Kasumi-1 (cell line): ENCODE measurements at regions not wholly inside any gene's neighbourhood (a gene's known extent, or its start where the extent isn't known, plus 50 kb on each side); places are given as distances from the start of the nearest gene placed in this dataset.
A peak's percentile ranks its signal among the peaks of the same experiment; 100 is the strongest.
"Not testable (repeated sequence)": the region's sequence is repeated elsewhere in the genome, so short reads cannot be mapped to it uniquely, and the experiment has no call there.

Experiments used
- DNase-seq, 2 experiments: peaks; one replicate each; lab custom pipeline; 2025; lab: John Stamatoyannopoulos, UW

- DNase-seq, result not testable (repeated sequence)
These were observed 75.0 kb downstream of the C9orf50 start for GRCh38 chr9:129545876-129546275.

GRCh38 chr9:129544761-129545160, 76.1 kb downstream of the C9orf50 start:
- no peak for DNase-seq

- peak in 1 of 2 experiments; percentile 14 for DNase-seq
These were observed 78.2 kb downstream of the C9orf50 start for GRCh38 chr9:129542741-129543140.

DNA sequence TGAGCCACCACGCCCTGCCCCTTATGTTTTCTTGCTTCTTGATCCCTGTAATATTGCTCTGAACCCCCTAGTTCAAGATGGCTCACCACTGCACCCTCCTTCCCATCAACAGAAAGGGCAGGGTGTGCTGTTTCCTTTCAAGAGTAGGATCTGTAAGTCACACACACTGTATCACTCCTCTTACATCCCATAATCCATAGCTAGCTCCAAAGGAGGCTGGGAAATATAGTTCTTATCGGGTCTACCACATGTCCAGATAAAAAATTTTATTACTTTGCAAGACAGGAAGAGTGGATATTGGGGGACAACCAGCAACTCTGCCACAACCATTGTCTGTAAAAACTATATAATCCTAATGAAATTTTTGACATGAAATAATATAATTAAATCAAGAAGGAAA, 79.6 kb downstream of the C9orf50 start:
- no peak for DNase-seq

DNA sequence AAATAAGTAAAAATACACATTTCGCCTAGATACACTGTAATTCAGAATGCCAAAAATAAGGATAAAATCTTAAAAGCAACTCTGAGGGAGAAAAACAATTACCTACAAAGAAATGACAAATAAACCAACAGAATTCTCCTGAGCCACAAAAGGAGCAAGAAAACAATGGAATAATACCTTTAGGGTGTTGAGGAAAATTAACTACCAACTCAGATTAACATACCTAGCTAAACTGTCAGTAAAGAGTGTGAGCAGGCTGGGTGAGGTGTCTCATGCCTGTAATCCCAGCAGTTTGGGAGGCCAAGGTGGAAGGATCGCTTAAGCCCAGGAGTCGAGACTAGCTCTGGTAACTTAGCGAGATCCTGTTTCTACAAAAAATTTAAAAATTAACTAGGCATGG, 81.5 kb downstream of the C9orf50 start:
- no peak for DNase-seq

GRCh38 chr9:129531860-129532402, 89.0 kb downstream of the C9orf50 start:
- not testable (repeated sequence) for DNase-seq

DNA sequence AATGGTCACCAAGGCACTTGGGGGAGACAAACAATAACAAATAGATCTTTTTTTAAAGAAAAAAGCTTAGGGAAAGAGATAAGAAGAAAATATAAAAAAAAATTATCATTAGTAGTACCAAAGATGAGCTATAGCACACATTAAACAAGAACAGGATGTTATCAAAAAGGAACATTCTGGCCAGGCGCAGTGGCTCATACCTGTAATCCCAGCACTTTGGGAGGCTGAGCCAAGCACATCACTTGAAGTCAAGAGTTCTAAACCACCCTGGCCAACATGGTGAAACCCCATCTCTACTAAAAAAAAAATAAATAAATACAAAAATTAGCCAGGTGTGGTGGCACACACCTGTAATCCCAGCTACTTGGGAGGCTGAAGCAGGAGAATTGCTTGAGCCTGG, 92.9 kb downstream of the C9orf50 start:
- not testable (repeated sequence) for DNase-seq

- no peak for DNase-seq
These were observed 95.2 kb downstream of the C9orf50 start for GRCh38 chr9:129525656-129526196.

DNA sequence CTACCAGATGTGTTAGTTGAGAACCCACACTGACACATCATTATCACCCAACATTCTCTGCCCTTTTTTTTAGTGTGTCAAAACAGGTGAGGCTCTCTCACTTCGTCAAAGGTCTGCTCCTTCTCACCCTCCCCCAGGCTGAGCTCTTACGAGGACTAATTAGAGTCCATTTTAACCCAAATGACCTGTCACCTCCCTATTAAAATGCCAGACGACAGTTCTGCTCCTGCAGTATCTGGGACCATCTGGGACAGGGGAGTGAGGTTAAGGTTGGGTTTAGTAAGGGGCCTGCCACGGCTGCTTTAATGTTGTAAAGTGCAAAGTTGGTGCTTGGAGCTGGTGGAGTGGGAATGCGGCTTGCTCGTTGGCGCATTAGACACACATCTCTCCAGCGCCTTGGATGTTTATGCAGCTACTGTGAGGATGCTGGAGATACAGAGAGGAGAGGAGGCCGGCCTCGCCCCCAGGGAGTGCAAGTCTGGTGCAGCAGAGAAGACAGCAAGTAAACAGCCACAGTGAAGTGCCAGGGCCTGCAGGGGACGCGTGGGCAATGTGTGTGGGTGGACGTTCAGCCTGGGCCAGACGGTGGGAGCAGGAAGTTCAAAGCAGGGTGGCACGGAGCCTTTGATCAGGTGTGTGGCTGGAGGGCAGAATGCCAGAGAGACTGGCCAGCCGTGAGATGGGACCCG, 96.2 kb downstream of the C9orf50 start:
- no peak for DNase-seq

DNA sequence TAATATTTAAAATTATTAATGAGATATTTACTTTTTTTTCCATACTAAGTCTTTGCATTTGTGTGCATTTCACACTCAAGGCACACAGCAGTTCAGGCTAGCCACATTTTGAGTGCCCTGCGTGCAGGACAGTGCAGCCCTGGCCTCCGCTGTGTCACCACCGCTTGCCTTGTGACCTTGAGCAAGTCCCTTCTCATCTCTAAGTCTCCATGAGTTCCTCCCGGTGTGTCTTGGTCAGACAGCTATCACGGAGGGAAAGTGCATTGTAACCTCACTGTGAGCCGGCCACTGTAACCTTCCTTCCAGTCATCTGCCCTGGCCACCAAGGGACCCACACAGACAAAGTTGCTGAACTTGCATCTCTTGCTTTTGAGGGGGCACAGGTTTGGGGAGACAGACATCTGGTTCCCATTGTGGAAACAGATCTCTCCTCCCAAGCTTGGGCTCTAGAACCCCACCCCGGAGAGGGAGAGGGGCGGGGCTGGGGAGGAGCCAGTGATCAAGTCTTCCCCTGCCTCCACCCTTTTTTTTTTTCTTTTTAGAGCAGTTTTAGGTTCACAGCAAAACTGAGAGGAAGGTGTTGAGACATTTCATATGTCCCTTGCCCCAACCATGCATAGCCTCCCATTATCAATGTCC, 96.8 kb downstream of the C9orf50 start:
- DNase-seq, result no peak

DNA sequence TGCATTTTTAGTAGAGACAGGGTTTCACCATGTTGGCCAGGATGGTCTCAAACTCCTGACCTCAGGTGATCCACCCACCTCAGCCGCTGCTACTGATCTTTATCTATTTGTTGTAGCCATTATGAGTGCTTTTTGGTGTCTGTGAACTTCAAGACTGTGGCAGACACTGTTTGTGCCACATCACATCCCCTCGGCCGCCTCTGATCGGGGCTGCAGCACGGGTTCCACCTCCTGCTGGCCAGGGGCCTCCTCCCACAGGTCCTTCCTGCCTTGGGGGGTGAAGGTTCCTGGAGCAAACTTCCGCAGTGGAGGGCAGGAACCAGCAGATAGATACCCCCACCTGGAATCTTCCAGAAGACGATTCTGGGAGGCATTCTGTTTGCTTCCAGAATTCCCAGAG, 98.5 kb downstream of the C9orf50 start:
- no peak for DNase-seq

- no peak for DNase-seq
These were observed 100.8 kb downstream of the C9orf50 start for GRCh38 chr9:129520082-129520481.

DNA sequence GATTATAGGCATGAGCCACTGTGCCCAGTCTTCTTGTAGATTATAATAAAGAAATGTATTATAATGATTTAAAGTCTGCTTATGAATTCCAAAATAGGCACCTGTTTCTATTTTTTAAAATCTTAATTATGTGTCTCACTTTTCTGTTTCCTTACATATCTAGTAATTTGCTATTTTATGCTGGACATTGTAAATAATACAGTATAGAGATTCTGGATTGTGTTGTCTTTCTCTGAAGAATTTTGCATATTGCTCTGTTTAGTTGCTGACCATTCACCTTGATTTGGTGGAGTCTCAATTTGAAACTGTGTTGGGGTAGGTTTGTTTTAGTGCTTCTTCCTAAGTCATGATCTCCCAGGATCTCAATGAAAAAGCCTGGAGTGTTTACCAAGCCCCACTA, 102.8 kb downstream of the C9orf50 start:
- DNase-seq, result no peak

- DNase-seq, result no peak
These were observed 103.9 kb downstream of the C9orf50 start for GRCh38 chr9:129517006-129517405.

- no peak for DNase-seq
These were observed 106.0 kb downstream of the C9orf50 start for GRCh38 chr9:129514891-129515290.

DNA sequence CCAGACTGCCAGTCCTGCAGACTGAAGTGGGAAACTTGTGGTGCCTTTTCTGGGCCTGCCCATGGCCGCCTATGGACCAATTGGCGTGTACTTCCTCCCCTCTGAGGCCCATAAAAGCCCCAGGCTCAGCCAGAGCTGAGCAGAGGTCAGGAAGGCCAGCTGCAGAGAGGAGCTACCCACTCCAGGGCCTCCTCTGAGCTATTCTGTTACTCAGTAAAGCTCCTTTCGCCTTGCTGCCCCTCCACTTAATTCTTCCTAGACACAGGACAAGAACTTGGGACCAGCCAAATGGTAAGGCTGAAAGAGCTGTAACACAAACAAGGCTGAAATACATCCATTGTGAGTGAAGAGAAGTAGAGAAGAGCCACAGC, 106.4 kb downstream of the C9orf50 start:
- no peak for DNase-seq

GRCh38 chr9:129513856-129514496, 106.9 kb downstream of the C9orf50 start:
- no peak for DNase-seq

DNA sequence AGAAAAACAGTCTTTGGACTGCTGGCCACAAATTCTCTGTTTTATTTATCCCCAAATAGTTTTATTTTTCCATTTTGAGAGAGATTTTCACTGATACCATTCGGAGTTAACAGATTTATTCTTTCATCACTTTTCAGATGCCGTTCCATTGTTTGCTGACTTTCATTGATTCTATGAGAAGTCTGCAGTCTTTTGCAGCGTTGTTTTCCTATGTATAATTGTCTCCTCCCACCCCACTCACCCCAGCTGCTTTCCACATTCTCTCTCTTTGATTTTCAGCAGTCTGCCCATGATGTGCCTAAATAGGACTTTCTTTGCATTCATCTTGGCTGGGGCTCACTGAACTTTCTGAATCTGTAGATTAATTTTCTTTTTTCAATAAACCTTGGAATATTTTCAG, 107.6 kb downstream of the C9orf50 start:
- peak in 1 of 2 experiments; percentile 32 for DNase-seq

- no peak for DNase-seq
These were observed 109.5 kb downstream of the C9orf50 start for GRCh38 chr9:129511285-129511900.

- DNase-seq, result no peak
These were observed 111.4 kb downstream of the C9orf50 start for GRCh38 chr9:129509533-129509928.

DNA sequence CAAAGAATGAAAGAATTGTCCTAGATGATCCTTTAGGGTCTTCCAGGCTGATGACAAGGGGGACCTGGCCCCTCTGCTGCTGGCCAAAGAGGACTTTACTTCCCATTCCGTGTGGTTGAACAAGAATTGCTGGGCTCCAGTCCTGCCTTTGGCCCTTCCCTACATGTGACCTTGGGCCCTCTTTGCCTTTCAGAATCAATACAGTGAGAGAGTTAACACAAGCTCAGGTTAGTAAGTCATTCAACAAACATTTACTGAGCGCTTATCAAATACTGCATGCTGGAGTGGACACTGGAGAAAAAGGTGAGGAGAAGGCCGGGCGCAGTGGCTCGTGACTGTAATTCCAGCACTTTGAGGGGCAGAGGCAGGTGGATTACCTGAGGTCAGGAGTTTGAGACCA, 113.1 kb downstream of the C9orf50 start:
- no peak for DNase-seq

- no peak for DNase-seq
These were observed 114.0 kb downstream of the C9orf50 start for GRCh38 chr9:129506892-129507291.
